ENCODE measurements at regions not wholly inside any gene's neighbourhood (a gene's known extent, or its start where the extent isn't known, plus 50 kb on each side); places are given as distances from the start of the nearest gene placed in this dataset.

GRCh38 chr2:32895424-32895823, 51.3 kb upstream of the LTBP1 start:
- no peak for TF ChIP-seq CTCF (IDR thresholded peaks at IDR 0.05)
- no peak for TF ChIP-seq RCOR1 (IDR thresholded peaks at IDR 0.05; ENCODE audit: low read depth, low read length)
- TF ChIP-seq POLR2A (IDR thresholded peaks at IDR 0.05; ENCODE audit: low read length) = no peak
- TF ChIP-seq REST (IDR thresholded peaks at IDR 0.05) = no peak
- no peak for TF ChIP-seq BCL3 (IDR thresholded peaks at IDR 0.05)
- TF ChIP-seq ZSCAN20 (CRISPR knock-in tag; IDR thresholded peaks at IDR 0.05) = no peak
- no peak for TF ChIP-seq RFX5 (IDR thresholded peaks at IDR 0.05)
- TF ChIP-seq JUNB (IDR thresholded peaks at IDR 0.05) = no peak
- no peak for TF ChIP-seq EP300 (IDR thresholded peaks at IDR 0.05)
- TF ChIP-seq MAX (IDR thresholded peaks at IDR 0.05) = no peak
- TF ChIP-seq CHD4 (IDR thresholded peaks at IDR 0.05; ENCODE audit: borderline replicate concordance) = no peak
- no peak for TF ChIP-seq ESRRA (IDR thresholded peaks at IDR 0.05; ENCODE audit: borderline replicate concordance, low read length)

All from A549 (cell line).